ENCODE measurements at regions not wholly inside any gene's neighbourhood (a gene's known extent, or its start where the extent isn't known, plus 50 kb on each side); places are given as distances from the start of the nearest gene placed in this dataset.

GRCh38 chr22:27452245-27452644 is 349.3 kb downstream of the MN1 start:
- no TSS peak for BruUV-seq (replicated peaks)
- Histone ChIP-seq H3K36me3 (ENCODE audit: insufficient read depth, low read length, poor library complexity, severe bottlenecking) (no peaks in the 10 kb centered on the region), H3K27me3 (replicated peaks; ENCODE audit: insufficient read depth, low read depth, low read length, poor library complexity) (no peaks in the 10 kb centered on the region), H3K4me1 (ENCODE audit: insufficient read depth, low read length, poor library complexity, severe bottlenecking) (peaks cover 2% of the 10 kb centered on the region), H3K4me3 (ENCODE audit: low read depth, low read length, poor library complexity, severe bottlenecking) (no peak overlapping the region), H3K27ac (ENCODE audit: low read depth, low read length, poor library complexity, severe bottlenecking) (no peak overlapping the region), H3K9me3 (ENCODE audit: low read depth, low read length, poor library complexity, severe bottlenecking) (no peaks in the 10 kb centered on the region)
- TF ChIP-seq CTCF (conservative IDR thresholded peaks at IDR 0.05; ENCODE audit: low read depth, low read length), result no peak
- TF ChIP-seq EZH2 (IDR thresholded peaks at IDR 0.05; ENCODE audit: borderline replicate concordance, low read depth, low read length, poor library complexity, severe bottlenecking), result no peak
- CTCF ChIA-PET, result no interaction called here
- intact Hi-C loops (cut with micrococcal nuclease; ENCODE audit: unreplicated experiment), result no loop called here
- no peak for DNase-seq (ENCODE audit: low spot score)
- POLR2A ChIA-PET (ENCODE audit: low non-redundant PET), result no interaction called here

GRCh38 chr22:27452922-27453321 is 348.6 kb downstream of the MN1 start:
- intact Hi-C loops (cut with micrococcal nuclease; ENCODE audit: unreplicated experiment), result no loop called here
- ChIA-PET POLR2A (ENCODE audit: low non-redundant PET) (no interaction called here), CTCF (no interaction called here)
- H3K4me1 ChIP-seq (ENCODE audit: insufficient read depth, low read length, poor library complexity, severe bottlenecking), result peaks cover 2% of the 10 kb centered on the region
- H3K27me3 ChIP-seq (replicated peaks; ENCODE audit: insufficient read depth, low read depth, low read length, poor library complexity), result no peaks in the 10 kb centered on the region
- no peaks in the 10 kb centered on the region for H3K36me3 ChIP-seq (ENCODE audit: insufficient read depth, low read length, poor library complexity, severe bottlenecking)
- H3K27ac ChIP-seq (ENCODE audit: low read depth, low read length, poor library complexity, severe bottlenecking), result no peak overlapping the region
- no peak for DNase-seq (ENCODE audit: low spot score)
- no TSS peak for BruUV-seq (replicated peaks)
- no peak overlapping the region for H3K4me3 ChIP-seq (ENCODE audit: low read depth, low read length, poor library complexity, severe bottlenecking)
- H3K9me3 ChIP-seq (ENCODE audit: low read depth, low read length, poor library complexity, severe bottlenecking), result no peaks in the 10 kb centered on the region
- TF ChIP-seq CTCF (conservative IDR thresholded peaks at IDR 0.05; ENCODE audit: low read depth, low read length) (no peak), EZH2 (IDR thresholded peaks at IDR 0.05; ENCODE audit: borderline replicate concordance, low read depth, low read length, poor library complexity, severe bottlenecking) (no peak)

GRCh38 chr22:27453725-27454124 is 347.8 kb downstream of the MN1 start:
- TF ChIP-seq CTCF (conservative IDR thresholded peaks at IDR 0.05; ENCODE audit: low read depth, low read length) (no peak), EZH2 (IDR thresholded peaks at IDR 0.05; ENCODE audit: borderline replicate concordance, low read depth, low read length, poor library complexity, severe bottlenecking) (no peak)
- no TSS peak for BruUV-seq (replicated peaks)
- H3K27me3 ChIP-seq (replicated peaks; ENCODE audit: insufficient read depth, low read depth, low read length, poor library complexity), result no peaks in the 10 kb centered on the region
- no peak overlapping the region for H3K27ac ChIP-seq (ENCODE audit: low read depth, low read length, poor library complexity, severe bottlenecking)
- no peaks in the 10 kb centered on the region for H3K9me3 ChIP-seq (ENCODE audit: low read depth, low read length, poor library complexity, severe bottlenecking)
- POLR2A ChIA-PET (ENCODE audit: low non-redundant PET), result no interaction called here
- no peaks in the 10 kb centered on the region for H3K36me3 ChIP-seq (ENCODE audit: insufficient read depth, low read length, poor library complexity, severe bottlenecking)
- no peak overlapping the region for H3K4me3 ChIP-seq (ENCODE audit: low read depth, low read length, poor library complexity, severe bottlenecking)
- intact Hi-C loops (cut with micrococcal nuclease; ENCODE audit: unreplicated experiment), result no loop called here
- CTCF ChIA-PET, result no interaction called here
- peaks cover 2% of the 10 kb centered on the region for H3K4me1 ChIP-seq (ENCODE audit: insufficient read depth, low read length, poor library complexity, severe bottlenecking)
- peak; percentile 45 for DNase-seq (ENCODE audit: low spot score)

Data from A673 (cell line).